HG03342 (cell line): ENCODE measurements at regions not wholly inside any gene's neighbourhood (a gene's known extent, or its start where the extent isn't known, plus 50 kb on each side); places are given as distances from the start of the nearest gene placed in this dataset.
"Not testable (repeated sequence)": the region's sequence is repeated elsewhere in the genome, so short reads cannot be mapped to it uniquely, and the experiment has no call there.

Experiments used
- ATAC-seq: cut with Tn5 transposase; IDR thresholded peaks from one replicate; pipeline ENCODE4 v1.9.1; 2021; ENCODE audit warnings: mild to moderate bottlenecking, moderate library complexity; ENCODE audit not compliant: unreplicated experiment

DNA sequence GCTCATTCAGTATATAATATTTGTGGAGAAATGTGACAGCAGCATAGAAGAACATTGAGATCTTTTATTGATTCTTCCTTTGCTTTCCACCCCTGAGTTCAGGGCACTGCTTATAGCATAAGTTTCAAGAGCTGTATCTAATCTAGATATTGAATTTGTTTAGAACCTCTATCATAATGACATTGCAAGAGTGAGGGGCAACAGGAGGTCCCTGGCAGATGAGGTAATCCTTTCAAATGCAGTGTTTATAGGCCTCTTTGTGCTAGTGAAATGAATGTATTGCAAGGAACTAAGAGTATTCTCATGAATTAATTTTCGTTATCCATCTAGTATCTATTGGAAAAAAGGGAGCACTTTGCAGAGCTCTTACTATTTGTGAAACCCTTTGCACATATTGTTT, 167.2 kb upstream of the FERD3L start:
- no peak for ATAC-seq

DNA sequence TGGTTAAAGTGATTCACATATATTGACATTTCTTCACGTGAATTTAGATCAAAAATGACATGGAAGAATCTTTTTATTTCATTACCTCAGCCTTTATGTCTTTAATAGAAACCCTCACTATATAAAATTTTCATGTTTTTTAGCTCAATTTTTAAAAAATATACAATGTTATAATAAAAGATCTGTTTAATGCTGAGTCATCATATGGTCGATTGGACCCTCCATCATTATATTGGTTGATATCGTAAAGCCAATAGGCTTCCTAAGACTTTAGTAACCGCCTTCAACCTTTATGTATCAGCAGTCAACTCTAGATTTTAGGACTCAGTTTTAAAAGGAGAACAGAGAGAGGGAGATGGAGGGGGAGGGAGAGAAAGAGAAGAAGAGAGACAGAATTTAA, 162.3 kb upstream of the FERD3L start:
- ATAC-seq, result no peak

DNA sequence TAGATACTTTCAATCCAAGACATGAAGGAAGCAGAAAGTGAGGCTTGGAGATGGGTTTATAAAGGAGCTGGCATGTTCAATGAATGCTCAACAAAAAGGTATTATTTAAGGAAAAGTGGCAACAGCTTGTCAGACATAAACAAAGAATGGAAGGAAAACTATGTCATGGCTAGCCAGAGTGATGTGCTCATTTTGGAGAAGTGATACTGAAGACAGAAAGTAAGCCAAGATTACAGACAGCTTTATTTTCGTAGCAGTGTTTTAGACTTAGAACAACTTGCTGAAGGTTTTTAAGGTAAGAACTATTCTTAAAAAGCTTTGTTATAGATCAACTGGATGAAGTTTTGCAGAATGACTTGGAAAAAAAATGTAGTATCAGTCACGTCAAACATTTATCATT, 160.5 kb upstream of the FERD3L start:
- ATAC-seq, result no peak

DNA sequence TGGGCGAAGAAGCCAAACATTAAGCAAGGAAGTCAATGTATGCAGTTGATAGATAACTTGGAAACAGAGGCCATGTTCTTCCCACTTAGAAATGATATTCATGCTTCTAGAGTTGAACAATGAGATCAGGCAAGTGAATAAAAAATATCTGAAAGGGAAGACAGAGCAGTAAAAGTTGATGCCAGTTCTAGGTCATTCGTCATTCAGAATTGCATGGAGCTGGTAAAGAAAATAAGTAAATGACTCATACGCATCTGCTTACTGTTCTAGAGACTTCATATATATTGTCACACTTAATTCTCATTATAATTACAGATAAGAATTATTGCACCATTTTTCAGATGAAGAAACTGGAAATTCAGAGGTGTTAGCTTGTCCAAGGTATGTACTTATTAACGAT, 158.9 kb upstream of the FERD3L start:
- ATAC-seq, result no peak

DNA sequence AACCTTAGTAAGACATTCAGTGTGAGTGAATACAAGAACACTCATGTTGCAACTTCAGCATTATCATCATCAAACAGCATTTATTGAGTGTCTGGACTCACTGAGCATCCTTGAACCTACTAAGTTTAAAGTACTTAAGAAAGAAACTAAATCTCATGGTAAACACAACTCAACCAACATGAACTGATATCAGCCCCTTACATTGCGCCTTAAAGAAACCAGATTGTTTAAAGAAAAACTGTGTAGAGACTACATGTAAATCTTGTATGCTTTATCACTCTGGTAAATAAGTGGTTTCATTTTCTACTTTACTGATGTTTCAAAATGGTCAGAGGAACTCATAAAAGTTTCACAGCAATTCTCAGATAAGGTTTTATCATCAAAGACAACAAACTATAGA, 157.5 kb upstream of the FERD3L start:
- no peak for ATAC-seq

DNA sequence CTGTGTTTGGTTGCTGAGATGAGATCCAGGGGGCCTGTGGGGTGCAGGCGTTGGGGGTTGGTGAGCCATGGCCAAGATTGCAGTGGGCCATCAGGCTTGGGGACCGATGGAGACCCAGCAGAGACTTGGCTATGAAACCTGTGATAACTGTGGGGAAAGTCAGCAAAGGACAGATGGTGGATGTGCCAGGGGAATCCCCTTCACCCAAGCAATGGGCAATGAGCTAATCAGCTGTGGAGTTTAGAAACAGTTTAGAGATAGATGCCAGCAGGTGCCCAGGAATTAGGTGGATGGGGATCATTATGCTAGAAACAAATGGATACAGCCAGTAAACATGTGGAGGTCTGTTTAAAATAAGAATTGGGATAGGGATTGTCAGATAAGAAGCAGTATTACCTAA, 151.4 kb upstream of the FERD3L start:
- ATAC-seq, result no peak

DNA sequence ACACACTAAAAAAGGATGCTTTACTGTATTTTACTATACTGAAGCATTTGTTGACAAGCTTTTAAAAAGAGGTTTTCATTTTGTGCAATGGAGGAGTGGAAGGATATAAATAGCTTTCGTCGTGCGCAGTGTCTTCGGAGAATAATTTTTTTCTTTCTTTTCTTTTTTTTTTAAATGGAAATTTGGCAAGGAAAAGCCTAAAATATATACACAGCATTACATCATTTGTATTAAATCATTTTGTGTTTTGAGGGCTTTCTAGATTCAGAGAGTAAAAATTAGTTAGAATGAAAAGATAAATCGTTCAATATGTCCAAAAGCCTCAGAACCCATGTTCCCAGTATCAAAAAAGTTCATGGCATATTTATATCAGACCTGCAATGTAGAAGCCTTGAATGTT, 150.2 kb upstream of the FERD3L start:
- ATAC-seq, result no peak

DNA sequence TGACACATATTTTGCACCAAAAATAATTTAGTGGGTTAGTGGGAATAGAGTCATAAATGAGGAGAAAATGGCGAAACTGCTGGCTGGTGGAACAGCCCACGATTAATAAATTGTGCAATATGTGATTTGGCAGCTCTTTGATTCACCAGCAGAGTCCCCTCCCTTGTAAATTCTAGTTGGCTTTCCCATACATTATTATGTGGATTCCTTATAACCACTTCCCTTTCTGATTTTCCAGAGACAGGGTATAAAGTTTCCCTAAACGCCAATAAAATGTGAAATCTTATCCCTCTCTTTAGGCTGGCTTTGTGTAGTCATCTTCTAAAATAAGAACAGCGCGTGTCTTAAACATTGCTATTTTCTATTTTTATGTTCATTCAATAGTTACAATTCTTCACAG, 149.4 kb upstream of the FERD3L start:
- no peak for ATAC-seq

DNA sequence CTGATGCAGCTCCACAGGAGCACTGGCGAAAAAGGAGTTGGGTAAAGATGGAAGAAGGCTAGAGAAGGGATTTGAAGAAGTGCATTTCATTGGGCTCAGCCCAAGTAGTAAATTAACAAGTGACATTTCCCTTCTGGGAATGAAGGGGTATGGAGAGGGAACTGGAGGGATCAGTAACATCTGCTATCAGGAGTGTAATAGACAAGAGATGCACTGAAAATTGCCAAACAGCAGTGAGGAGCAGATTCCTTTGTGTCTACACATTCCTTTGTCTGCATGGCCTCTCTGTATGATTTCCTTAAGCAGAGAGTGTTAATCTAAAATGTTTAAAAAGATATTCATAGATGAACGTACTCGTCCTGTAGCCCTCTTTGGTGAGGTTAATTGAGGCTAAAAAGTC, 148.2 kb upstream of the FERD3L start:
- no peak for ATAC-seq

DNA sequence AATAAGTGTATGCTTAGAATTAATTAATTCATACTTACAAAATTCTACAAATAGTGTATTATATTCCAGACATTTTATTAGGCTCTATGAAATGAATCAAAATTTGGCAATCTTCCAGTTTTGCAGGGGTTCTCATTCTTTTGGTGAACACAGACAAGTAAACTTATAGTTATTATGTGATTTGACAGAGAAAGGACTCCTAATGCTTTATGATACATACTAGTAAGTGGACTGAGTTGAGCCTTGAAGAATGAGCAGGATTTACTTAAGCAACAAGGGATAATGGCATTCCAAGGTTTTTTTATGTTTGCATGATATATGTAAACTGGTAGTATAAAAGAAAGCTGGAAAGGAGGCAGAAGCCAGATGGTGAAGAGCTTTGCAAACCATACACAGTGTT, 145.7 kb upstream of the FERD3L start:
- no peak for ATAC-seq

DNA sequence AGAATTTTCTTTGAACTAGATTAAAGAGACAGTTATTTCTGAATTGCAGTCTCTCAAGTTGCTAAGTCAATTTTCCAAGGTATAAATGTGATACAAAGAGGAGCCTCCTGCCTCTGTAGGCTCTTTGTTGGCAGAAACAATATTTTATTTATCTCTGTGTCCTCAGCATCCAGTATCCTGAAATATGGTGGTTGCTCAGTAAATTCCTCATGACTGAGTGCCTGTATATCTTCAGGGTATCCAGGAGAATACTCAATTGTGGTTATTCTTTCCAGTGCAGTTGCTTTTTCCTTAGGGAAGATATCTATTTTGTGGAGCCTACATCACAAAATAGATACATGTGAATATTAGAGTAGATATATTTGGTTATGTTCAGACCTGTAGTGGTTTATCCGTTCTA, 144.8 kb upstream of the FERD3L start:
- ATAC-seq, result no peak

DNA sequence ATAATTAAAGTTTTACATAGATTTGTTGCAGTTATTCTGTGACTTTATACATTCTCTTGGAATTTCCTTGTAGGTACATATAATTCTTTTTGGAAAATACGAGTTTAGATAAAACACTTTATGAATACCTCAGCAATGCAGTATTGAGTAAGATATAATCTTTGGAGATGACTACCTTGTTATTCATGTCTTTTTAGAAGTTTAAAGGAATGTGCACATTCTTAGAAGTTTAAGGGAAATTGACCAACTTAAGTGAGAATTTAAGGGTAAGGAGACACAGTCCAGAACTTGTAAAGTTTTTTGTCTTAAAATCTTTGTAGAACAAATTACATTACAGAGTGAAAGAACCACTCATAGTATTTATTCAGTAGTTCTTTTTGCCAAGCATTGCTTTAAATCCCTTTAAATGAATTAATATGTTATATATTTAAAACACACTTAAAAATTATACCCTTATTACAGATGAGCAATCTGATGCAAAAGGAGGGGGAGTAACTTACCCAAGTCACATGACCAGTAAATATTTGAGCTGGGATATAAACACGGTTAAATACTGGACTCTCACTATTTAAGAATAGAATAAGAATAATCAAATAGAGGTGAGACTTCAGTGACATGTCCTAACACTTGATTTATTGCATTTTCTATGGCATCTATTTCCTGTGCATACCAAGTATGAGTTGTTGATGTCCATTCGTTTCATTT, 139.5 kb upstream of the FERD3L start:
- no peak for ATAC-seq

DNA sequence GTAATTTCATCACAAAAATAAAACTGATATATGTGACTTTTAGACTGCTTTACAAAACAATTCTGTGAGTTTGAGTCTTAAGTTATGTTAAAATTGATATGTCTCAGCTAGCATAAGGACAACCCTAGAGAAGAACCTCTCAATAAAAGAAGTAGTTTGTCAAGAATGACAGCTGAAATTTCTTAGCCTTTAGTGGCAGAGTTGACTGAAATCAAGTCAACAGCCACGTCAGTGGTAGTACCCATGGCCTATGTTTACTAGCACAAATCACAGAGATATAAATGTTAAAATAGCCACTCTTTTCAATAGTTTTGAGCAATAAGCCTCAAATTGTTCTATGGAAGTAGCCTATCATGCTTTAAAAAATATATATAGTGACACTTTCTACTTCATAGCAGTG, 138.9 kb upstream of the FERD3L start:
- no peak for ATAC-seq

DNA sequence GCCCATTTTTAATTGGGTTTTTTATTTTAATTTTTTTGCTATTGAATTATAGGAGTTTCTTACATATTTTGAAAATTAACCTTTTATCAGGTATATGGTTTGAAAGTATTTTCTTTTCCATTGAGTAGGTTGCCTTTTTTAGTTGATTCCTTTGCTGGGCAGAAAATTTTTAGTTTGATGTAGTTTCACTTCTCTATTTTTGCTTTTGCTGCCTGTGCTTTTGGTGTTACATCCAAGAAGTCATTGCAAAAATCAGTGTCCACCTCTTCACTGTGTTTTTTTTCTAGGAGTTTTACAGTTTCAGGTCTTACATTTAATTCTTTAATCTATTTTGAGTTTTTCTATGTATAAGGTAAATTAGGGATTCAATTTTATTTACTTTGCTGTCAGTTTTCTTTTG, 129.8 kb upstream of the FERD3L start:
- ATAC-seq, result no peak

DNA sequence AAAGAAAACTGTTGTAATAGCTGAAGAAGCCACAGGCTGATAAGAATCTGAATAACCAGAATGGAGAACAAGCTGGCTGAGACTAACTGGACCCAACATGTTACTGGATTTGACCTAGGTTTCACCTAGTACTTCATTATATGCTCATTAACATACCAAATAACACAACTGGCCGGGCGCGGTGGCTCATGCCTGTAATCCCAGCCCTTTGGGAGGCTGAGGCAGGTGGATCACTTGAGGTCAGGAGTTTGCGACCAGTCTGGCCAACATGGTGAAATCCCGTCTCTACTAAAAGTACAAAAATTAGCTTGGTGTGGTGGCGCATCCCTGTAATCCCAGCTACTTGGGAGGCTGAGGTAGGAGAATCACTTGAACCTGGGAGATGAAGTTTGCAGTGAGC, 127.1 kb upstream of the FERD3L start:
- ATAC-seq, result not testable (repeated sequence)

DNA sequence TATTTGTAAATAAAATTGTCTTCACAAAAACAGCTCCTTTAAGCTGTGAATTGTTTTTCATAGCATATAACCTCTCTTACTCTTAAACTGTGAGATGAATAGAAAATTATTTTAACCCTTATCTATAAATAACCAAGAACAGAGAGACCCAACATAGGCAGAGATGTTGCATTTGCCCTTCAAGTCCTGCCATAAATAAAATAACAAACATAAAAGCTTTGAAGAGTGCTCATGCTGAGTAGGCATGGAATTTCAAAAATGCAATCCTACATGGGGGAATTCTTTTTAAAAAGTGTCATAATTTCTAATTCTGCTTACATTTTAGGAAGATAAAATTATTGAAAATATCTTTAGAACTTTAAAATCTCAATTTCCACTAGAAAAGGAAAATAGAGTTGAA, 124.1 kb upstream of the FERD3L start:
- no peak for ATAC-seq

DNA sequence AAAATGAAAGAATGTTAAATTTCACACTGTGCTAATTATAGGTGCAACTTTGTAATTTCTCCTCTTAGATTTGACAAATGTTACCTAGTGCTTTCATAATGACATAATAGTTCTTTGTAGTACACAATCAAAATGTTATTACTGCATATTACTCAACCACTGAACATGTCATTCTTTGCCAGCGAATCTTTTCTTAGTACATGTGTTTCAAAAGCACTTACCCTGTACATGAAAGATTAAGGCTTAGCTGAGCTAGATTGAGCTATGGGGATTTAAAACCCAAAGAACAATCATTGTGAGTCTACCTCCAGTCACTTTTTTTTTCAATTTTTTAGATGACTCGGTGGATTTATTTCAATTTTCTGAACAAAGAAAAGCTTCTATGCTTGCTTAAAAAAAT, 123.5 kb upstream of the FERD3L start:
- no peak for ATAC-seq

DNA sequence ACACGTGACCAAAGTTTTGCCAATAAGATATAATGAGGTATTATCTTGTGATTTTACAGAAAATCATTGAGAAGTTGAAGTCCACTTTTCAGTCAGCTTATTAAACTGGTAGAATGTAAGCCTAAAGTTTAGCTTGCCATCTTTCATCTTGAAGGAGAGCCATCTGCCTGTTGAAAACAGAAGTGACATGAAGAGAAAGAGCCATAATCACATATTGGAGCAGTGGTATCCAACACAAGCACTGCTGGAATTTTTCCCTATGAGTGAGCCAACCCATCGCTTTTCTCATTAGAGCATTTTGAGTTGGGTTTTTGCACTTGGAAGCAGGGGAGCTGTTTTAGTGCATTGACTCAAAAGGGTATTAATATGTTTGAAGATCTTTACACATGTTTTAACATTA, 117.6 kb upstream of the FERD3L start:
- ATAC-seq, result no peak

DNA sequence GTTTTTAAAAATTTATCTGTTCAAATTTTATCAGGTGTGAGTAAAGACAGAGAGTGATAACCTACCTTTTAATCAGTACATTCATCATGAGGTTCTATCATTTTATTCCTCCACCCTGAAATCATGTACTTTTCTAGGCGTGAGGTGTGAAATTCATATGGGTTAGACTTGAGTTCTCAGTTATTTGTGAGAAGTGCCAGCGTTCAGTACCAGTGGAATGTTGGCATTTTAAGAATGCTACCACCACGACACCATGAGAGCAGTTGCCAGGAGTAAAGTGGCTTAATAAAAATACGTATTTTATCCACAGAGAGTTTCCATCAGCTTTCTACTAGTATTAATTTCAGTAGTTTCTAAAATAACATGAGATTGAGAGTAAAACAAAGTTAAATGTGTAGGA, 104.1 kb upstream of the FERD3L start:
- no peak for ATAC-seq

DNA sequence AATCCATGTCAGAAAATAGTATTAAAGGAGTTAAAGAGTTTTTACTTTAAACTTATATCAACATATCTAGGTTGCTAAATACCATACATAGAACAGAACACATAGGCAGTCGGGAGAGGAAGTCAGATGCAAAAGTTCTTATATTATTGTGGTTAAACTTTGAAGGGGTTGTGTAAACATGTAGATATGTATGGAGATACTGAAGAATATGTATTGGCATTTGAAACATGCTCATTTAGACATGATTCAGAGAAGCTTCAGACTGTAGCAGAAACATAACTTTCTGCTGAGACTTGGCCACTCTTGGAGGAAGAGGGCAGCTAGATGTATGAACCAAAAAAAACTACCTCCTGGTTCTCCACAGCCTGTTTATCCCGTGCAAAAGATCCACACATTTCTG, 103.5 kb upstream of the FERD3L start:
- no peak for ATAC-seq

DNA sequence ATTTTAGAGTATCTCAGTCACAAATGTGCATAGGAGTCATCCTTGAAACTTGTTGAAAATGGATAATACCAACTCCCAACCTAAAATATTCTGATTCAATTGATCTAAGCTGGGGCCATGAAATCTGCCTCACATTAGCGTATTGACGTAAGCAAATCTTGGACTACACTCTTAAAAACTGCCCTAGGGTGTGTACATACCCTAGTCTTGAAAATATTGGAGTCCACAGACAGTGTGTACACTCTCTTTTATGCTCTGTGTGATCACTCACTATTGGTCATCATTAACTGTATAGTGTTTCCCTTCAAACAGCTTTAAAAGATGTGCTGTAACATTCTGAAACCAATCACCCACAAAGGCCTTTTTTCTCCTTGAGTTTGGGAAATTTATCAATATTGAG, 102.9 kb upstream of the FERD3L start:
- ATAC-seq, result no peak

DNA sequence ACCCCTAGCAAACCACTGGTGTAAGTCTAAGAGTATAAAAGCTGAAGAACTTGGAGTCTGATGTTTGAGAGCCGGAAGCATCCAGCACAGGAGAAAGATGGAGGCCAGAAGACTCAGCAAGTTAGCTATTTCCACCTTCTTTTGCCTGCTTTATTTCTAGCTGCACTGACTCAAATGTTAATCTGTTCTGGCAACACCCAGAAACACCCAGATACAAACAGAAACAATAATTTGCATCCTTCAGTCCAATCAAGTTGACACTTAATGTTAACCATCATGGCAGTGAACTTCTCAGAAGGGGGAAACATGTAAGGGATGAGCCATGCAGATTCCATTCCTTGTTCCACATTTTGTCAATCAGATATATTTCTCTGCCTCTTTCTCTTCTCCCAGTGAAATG, 101.8 kb upstream of the FERD3L start:
- ATAC-seq, result no peak

DNA sequence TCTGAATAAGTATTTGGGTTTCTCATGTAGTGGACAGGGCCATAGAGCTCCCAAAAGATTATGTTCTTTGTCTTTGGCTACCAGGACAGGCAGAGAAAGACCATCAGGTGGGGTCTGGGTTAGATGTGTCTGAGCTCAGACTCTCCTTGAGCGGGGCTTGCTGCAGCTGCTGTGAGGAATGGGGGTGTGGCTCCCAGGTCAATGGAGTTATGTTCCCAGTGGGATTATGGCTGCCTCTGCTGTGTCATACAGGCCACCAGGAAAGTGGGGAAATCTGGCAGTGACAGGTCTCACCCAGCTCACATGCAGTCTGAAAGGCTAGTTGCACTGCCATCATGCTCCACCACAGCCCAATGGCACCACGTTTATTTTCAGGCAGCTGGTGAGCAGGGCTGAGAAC, 97.0 kb upstream of the FERD3L start:
- ATAC-seq, result no peak

DNA sequence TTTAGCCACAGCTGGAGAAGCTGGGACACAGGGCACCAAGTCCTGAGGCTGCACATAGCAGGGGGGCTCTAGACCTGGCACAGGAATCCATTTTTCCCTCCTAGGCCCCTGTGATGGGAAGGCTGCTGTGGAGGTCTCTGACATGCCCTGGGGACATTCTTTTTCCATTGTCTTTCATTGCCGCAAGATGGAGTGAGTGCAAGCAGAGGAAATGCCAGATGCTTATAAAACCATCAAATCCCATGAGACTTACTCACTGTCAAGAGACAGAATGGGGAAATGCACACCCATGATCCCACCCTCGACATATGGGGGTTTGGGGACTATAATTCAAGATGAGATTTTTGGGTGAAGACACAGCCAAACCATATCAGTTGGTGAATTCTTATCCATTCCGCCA, 94.7 kb upstream of the FERD3L start:
- no peak for ATAC-seq
